ENCODE measurements at regions not wholly inside any gene's neighbourhood (a gene's known extent, or its start where the extent isn't known, plus 50 kb on each side); places are given as distances from the start of the nearest gene placed in this dataset.

DNA sequence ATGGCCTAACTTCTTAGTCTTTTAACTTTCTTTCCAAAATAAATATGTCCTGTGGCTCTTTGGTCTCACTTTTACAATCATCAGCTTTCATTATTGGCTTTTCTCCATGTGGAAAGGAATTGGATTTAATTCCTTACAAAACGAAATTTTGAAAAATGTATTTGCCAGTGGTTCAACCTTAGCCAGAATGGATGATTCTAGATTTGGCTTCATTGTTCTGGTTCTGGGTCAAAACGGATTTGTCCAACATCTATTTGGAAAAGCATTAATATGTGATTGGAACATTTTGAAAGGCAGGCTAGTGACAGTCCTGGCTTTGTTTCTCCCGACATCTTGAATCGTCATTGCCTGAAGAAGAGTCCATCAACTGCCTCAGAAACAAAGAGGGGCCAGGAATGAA, 59.2 kb downstream of the TENT5A start:
- Histone ChIP-seq H3K56ac (replicated peaks; ENCODE audit: insufficient read length, low read depth, low read length) (no peak overlapping the region), H3K27me3 (replicated peaks in 1 of 4; ENCODE audit: control insufficient read depth in 3 of 4, extremely low read depth in 1 of 4, insufficient read depth in 3 of 4, low read length in 3 of 4) (no peaks in the 10 kb centered on the region), H2AK5ac (ENCODE audit: low read depth, low read length) (no peak overlapping the region), H3K4me1 (replicated peaks in 1 of 4; ENCODE audit: control insufficient read depth in 3 of 4, insufficient read depth in 4 of 4, low read length in 3 of 4) (peaks cover 0 to 7% (median 1%) of the 10 kb centered on the region in 4 experiments; a peak in 2 of 7 replicates), H3K27ac (ENCODE audit: low read depth, low read length) (no peak overlapping the region), H4K20me1 (replicated peaks in 1 of 2; ENCODE audit: control insufficient read depth in 1 of 2, insufficient read depth in 2 of 2, low read length in 2 of 2) (no peaks in the 10 kb centered on the region), H2BK120ac (replicated peaks; ENCODE audit: low read depth, low read length) (no peak overlapping the region), H3K79me2 (ENCODE audit: control insufficient read depth in 1 of 2, insufficient read depth in 2 of 2, low read length in 2 of 2) (no peaks in the 10 kb centered on the region), H2BK12ac (ENCODE audit: low read depth, low read length) (no peak overlapping the region), H4K8ac (ENCODE audit: extremely low read depth, insufficient read depth, low read length) (no peak overlapping the region), H3K36me3 (ENCODE audit: control insufficient read depth in 2 of 4, insufficient read depth in 4 of 4, low read length in 3 of 4) (no peaks in the 10 kb centered on the region), H2AFZ (ENCODE audit: low read length) (no peak overlapping the region), H3K14ac (ENCODE audit: insufficient read length) (no peak overlapping the region), H2BK15ac (ENCODE audit: low read length) (no peak overlapping the region), H3K4me3 (ENCODE audit: extremely low read depth in 1 of 4, insufficient read depth in 2 of 4, low read depth in 3 of 4, low read length in 4 of 4) (no peak overlapping the region), H3K79me1 (ENCODE audit: low read depth, low read length) (no peaks in the 10 kb centered on the region), H3K4me2 (ENCODE audit: insufficient read depth in 1 of 2, low read depth in 2 of 2, low read length in 2 of 2) (no peak overlapping the region), H3K4ac (replicated peaks; ENCODE audit: insufficient read length, low read depth, low read length) (no peak overlapping the region), H3K23ac (ENCODE audit: insufficient read length) (no peak overlapping the region), H4K91ac (replicated peaks; ENCODE audit: insufficient read length, low read length) (no peak overlapping the region), H3K18ac (ENCODE audit: extremely low read depth, low read length) (no peak overlapping the region), H3K9me3 (ENCODE audit: insufficient read depth in 2 of 2, low read depth in 1 of 2, low read length in 1 of 2) (no peaks in the 10 kb centered on the region), H4K5ac (ENCODE audit: insufficient read length, low read depth, low read length) (no peak overlapping the region), H3K23me2 (ENCODE audit: low read depth, low read length) (no peaks in the 10 kb centered on the region), H2BK5ac (ENCODE audit: low read depth, low read length) (no peak overlapping the region), H2BK20ac (ENCODE audit: low read length) (no peak overlapping the region), H3K9ac (replicated peaks in 1 of 4; ENCODE audit: extremely low read depth in 1 of 4, low read depth in 3 of 4, low read length in 3 of 4) (no peak overlapping the region)
- ChIA-PET CTCF (ENCODE audit: partially characterized antibody) (no interaction called here), POLR2A (ENCODE audit: partially characterized antibody) (no interaction called here)
- WGBS, 2 experiments (ENCODE audit: extremely low coverage in 1 of 2, insufficient coverage in 1 of 2, insufficient read length in 1 of 2, insufficient replicate concordance in 2 of 2, low coverage in 1 of 2, low lambda C conversion rate in 2 of 2, missing lambda C conversion rate in 1 of 2): 88% methylated on average over 4 of the region's 4 CpGs; no CpG with 5 or more reads in 1 of the 2 experiments
- FAIRE-seq: no peak
- TF ChIP-seq HDAC2 (IDR thresholded peaks at IDR 0.05; ENCODE audit: borderline replicate concordance in 1 of 2, low read depth in 2 of 2, low read length in 2 of 2) (no peak), SP2 (IDR thresholded peaks at IDR 0.05; ENCODE audit: low read length) (no peak), SAP30 (IDR thresholded peaks at IDR 0.05; ENCODE audit: insufficient read depth, insufficient replicate concordance, low read length) (no peak), RBBP5 (IDR thresholded peaks at IDR 0.05; ENCODE audit: borderline replicate concordance, low read depth, low read length) (no peak), TEAD4 (IDR thresholded peaks at IDR 0.05; ENCODE audit: low read depth, low read length) (no peak), SIX5 (IDR thresholded peaks at IDR 0.05; ENCODE audit: low read depth, low read length) (no peak), RXRA (IDR thresholded peaks at IDR 0.05; ENCODE audit: insufficient read depth, low read depth, low read length) (no peak), EZH2 (IDR thresholded peaks at IDR 0.05; ENCODE audit: low read depth, low read length, severe bottlenecking) (no peak), SP1 (IDR thresholded peaks at IDR 0.05; ENCODE audit: low read depth, low read length) (no peak), BRCA1 (IDR thresholded peaks at IDR 0.05; ENCODE audit: low read depth, low read length) (no peak), RFX5 (IDR thresholded peaks at IDR 0.05; ENCODE audit: borderline replicate concordance, low read depth, low read length) (no peak), SUZ12 (IDR thresholded peaks at IDR 0.05; ENCODE audit: low read length) (no peak), TCF12 (IDR thresholded peaks at IDR 0.05; ENCODE audit: low read depth, low read length) (no peak), HDAC6 (IDR thresholded peaks at IDR 0.05; ENCODE audit: low read depth, low read length) (no peak), GTF2F1 (IDR thresholded peaks at IDR 0.05; ENCODE audit: borderline replicate concordance, low read depth, low read length) (no peak), TAF1 (IDR thresholded peaks at IDR 0.05; ENCODE audit: low read depth, low read length) (no peak)
- no peak for DNase-seq (ENCODE audit: low read depth in 1 of 2, low spot score in 2 of 2)

Data from H1 (cell line).